A549 (cell line): ENCODE measurements at regions not wholly inside any gene's neighbourhood (a gene's known extent, or its start where the extent isn't known, plus 50 kb on each side); places are given as distances from the start of the nearest gene placed in this dataset.

ENCODE experiments used
- BHLHE40 ChIP-seq: IDR thresholded peaks from 2 replicates; pipeline ENCODE4 v1.6.1; 2012; ENCODE audit warnings: low read depth, low read length, inconsistent platforms
- POLR2A ChIP-seq: IDR thresholded peaks from 2 replicates; pipeline ENCODE4 v1.6.1; 2012; ENCODE audit warnings: mild to moderate bottlenecking, low read length
- POLR2AphosphoS2 ChIP-seq: conservative IDR thresholded peaks from 2 replicates; pipeline ENCODE4 v1.6.1; 2012; ENCODE audit warnings: low read length, improper control_type of control experiment, inconsistent platforms
- SMC3 ChIP-seq: fragments of >200 bp; sonication (Bioruptor Twin); formaldehyde crosslinking; IDR thresholded peaks from 3 replicates; pipeline ENCODE4 v1.6.1; 2018; ENCODE audit warnings: inconsistent platforms
- ZNF302 ChIP-seq: fragments of 250-450 bp; sonication (Bioruptor Pico); IDR thresholded peaks from 2 replicates; pipeline ENCODE4 v1.9.0; 2021; ENCODE audit warnings: inconsistent platforms, mild to moderate bottlenecking, moderate library complexity

GRCh38 chr5:57695179-57695578 lies 212.6 kb upstream of the ACTBL2 start:
- TF ChIP-seq POLR2A (no peak), BHLHE40 (no peak), SMC3 (no peak), ZNF302 (CRISPR knock-in tag) (no peak), POLR2AphosphoS2 (no peak)
